ENCODE measurements at regions not wholly inside any gene's neighbourhood (a gene's known extent, or its start where the extent isn't known, plus 50 kb on each side); places are given as distances from the start of the nearest gene placed in this dataset.

DNA sequence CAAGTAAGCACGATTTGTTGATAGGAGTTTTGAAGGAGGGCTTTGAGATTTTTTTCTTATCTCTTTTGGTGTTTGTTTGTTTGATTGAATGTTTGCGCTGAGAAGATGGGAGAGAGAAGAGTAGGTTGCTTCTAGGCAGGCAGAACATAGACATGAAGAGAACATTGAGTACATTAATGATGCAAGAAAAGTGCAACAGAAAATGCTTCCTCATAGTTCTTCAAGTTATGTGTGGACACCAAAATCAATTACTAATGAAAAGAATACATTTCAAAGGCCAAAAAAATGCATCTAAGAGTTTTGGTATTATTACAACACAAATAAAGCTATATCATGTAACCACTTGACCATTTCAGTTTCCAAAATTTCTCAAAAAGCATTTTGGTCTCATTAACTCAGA, 191.0 kb upstream of the PPARGC1A start:
- Histone ChIP-seq H3K4me3 (no peak overlapping the region), H3K9me3 (no peaks in the 10 kb centered on the region), H3K27ac (no peak overlapping the region), H3K4me2 (no peak overlapping the region), H3K4me1 (no peaks in the 10 kb centered on the region)
- 33% methylated on average over 2 of the region's 2 CpGs for WGBS (ENCODE audit: missing lambda C conversion rate)
- TF ChIP-seq KDM5A (IDR thresholded peaks at IDR 0.05) (no peak), JUN (IDR thresholded peaks at IDR 0.05) (no peak), ZSCAN20 (CRISPR knock-in tag; IDR thresholded peaks at IDR 0.05) (no peak), HDAC2 (IDR thresholded peaks at IDR 0.05) (no peak), NFE2L2 (conservative IDR thresholded peaks at IDR 0.05; ENCODE audit: low read length) (no peak), ZFP36 (IDR thresholded peaks at IDR 0.05; ENCODE audit: borderline replicate concordance, partially characterized antibody) (no peak), BCL3 (IDR thresholded peaks at IDR 0.05) (no peak), TFCP2L1 (CRISPR knock-in tag; IDR thresholded peaks at IDR 0.05) (no peak), RARB (CRISPR knock-in tag; IDR thresholded peaks at IDR 0.05) (no peak), SMC3 (IDR thresholded peaks at IDR 0.05) (no peak)
- TF ChIP-seq, protein P1, sequence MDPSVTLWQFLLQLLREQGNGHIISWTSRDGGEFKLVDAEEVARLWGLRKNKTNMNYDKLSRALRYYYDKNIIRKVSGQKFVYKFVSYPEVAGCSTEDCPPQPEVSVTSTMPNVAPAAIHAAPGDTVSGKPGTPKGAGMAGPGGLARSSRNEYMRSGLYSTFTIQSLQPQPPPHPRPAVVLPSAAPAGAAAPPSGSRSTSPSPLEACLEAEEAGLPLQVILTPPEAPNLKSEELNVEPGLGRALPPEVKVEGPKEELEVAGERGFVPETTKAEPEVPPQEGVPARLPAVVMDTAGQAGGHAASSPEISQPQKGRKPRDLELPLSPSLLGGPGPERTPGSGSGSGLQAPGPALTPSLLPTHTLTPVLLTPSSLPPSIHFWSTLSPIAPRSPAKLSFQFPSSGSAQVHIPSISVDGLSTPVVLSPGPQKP (IDR thresholded peaks at IDR 0.05; ENCODE audit: low read depth, low read length): no peak
- DNase-seq (ENCODE audit: low read depth in 1 of 2, low spot score in 1 of 2): no peak
- POLR2A ChIA-PET: no interaction called here
- CTCF ChIA-PET: interaction anchor here (0.6 kb wide), 1 partner anchor 232 kb away, joined by 3 read pairs; no protein-coding TSS in a partner anchor
- FAIRE-seq: no peak
- no peak for ATAC-seq

DNA sequence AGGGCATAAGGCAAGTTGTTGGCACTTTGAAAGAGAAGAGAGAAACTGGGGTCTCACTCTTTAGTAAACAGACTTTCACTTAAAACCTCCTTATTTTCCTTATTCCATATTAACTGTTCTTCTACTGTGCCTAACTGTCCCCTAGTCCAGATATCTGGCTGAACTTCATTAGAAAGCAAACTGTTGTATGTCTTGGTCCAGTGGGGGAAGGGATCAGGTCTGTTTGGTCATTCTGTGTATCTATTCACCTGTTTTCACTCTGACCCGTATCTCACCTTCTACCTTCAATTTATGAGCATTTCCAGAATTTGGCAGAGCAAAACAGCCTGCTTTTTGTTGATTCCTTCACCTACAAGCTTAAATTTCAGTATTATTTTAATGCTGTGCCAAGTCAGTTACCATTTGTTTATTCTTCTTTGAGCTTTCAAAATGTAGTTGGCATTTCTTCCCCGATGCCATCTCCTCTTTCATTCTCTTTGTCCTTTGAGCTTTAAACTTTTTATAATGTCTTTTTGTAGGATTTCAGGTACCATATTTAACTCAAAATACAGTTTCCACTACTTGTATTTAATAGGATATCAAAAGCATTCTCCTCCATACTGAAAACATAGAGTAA, 188.6 kb upstream of the PPARGC1A start:
- no peaks in the 10 kb centered on the region for H3K4me1 ChIP-seq
- POLR2A ChIA-PET: no interaction called here
- no peak for TF ChIP-seq SMC3 (IDR thresholded peaks at IDR 0.05)
- no peak for TF ChIP-seq EHMT2 (IDR thresholded peaks at IDR 0.05; ENCODE audit: low read depth)
- TF ChIP-seq MYC (IDR thresholded peaks at IDR 0.05; ENCODE audit: borderline replicate concordance, low read length): no peak
- no peak for TF ChIP-seq GATA3 (IDR thresholded peaks at IDR 0.05; ENCODE audit: borderline replicate concordance)
- TF ChIP-seq, protein P1 (IDR thresholded peaks at IDR 0.05; ENCODE audit: low read depth, low read length): no peak
- no peak for TF ChIP-seq KDM5A (IDR thresholded peaks at IDR 0.05)
- TF ChIP-seq FOSB (CRISPR knock-in tag; IDR thresholded peaks at IDR 0.05): no peak
- TF ChIP-seq ZSCAN20 (CRISPR knock-in tag; IDR thresholded peaks at IDR 0.05): no peak
- TF ChIP-seq CHD2 (IDR thresholded peaks at IDR 0.05; ENCODE audit: low read length, partially characterized antibody): no peak
- no peak overlapping the region for H3K27ac ChIP-seq
- 18% methylated on average over 2 of the region's 2 CpGs for WGBS (ENCODE audit: missing lambda C conversion rate)
- no peak overlapping the region for H3K4me2 ChIP-seq
- H3K9me3 ChIP-seq: no peaks in the 10 kb centered on the region
- DNase-seq (ENCODE audit: low read depth in 1 of 2, low spot score in 1 of 2): no peak
- no peak for FAIRE-seq
- CTCF ChIA-PET: no interaction called here
- no peak for ATAC-seq
- no peak overlapping the region for H3K4me3 ChIP-seq

- no peak overlapping the region for H3K27ac ChIP-seq
- ChIA-PET CTCF (interaction anchor here (0.7 kb wide), 1 partner anchor 73 kb away, joined by 4 read pairs; no protein-coding TSS in a partner anchor), POLR2A (no interaction called here)
- H3K4me1 ChIP-seq: no peaks in the 10 kb centered on the region
- FAIRE-seq (no peak), ATAC-seq (no peak), DNase-seq (ENCODE audit: low read depth in 1 of 2, low spot score in 1 of 2) (no peak)
- no peaks in the 10 kb centered on the region for H3K9me3 ChIP-seq
- WGBS (ENCODE audit: missing lambda C conversion rate): 0% methylated on average over 1 of the region's 1 CpG
- H3K4me2 ChIP-seq: no peak overlapping the region
- no peak overlapping the region for H3K4me3 ChIP-seq
- TF ChIP-seq HOXA7 (CRISPR knock-in tag; IDR thresholded peaks at IDR 0.05) (no peak), EHF (CRISPR knock-in tag; IDR thresholded peaks at IDR 0.05) (no peak), NPAS2 (CRISPR knock-in tag; IDR thresholded peaks at IDR 0.05; ENCODE audit: borderline replicate concordance) (no peak), CBX2 (IDR thresholded peaks at IDR 0.05; ENCODE audit: borderline replicate concordance, low read depth) (no peak), HOXB5 (CRISPR knock-in tag; IDR thresholded peaks at IDR 0.05) (no peak), MYC (IDR thresholded peaks at IDR 0.05; ENCODE audit: borderline replicate concordance, low read length) (no peak), KDM1A (IDR thresholded peaks at IDR 0.05; ENCODE audit: low read depth) (no peak), CHD4 (IDR thresholded peaks at IDR 0.05; ENCODE audit: borderline replicate concordance) (no peak), EHMT2 (IDR thresholded peaks at IDR 0.05; ENCODE audit: low read depth) (no peak), BHLHE40 (IDR thresholded peaks at IDR 0.05; ENCODE audit: low read depth, low read length) (no peak), CBX8 (IDR thresholded peaks at IDR 0.05) (no peak), SREBF2 (IDR thresholded peaks at IDR 0.05) (no peak), PHF8 (IDR thresholded peaks at IDR 0.05; ENCODE audit: borderline replicate concordance, low read depth) (no peak), JUN (IDR thresholded peaks at IDR 0.05) (no peak), FOSB (CRISPR knock-in tag; IDR thresholded peaks at IDR 0.05) (no peak)
- TF ChIP-seq, protein P2, sequence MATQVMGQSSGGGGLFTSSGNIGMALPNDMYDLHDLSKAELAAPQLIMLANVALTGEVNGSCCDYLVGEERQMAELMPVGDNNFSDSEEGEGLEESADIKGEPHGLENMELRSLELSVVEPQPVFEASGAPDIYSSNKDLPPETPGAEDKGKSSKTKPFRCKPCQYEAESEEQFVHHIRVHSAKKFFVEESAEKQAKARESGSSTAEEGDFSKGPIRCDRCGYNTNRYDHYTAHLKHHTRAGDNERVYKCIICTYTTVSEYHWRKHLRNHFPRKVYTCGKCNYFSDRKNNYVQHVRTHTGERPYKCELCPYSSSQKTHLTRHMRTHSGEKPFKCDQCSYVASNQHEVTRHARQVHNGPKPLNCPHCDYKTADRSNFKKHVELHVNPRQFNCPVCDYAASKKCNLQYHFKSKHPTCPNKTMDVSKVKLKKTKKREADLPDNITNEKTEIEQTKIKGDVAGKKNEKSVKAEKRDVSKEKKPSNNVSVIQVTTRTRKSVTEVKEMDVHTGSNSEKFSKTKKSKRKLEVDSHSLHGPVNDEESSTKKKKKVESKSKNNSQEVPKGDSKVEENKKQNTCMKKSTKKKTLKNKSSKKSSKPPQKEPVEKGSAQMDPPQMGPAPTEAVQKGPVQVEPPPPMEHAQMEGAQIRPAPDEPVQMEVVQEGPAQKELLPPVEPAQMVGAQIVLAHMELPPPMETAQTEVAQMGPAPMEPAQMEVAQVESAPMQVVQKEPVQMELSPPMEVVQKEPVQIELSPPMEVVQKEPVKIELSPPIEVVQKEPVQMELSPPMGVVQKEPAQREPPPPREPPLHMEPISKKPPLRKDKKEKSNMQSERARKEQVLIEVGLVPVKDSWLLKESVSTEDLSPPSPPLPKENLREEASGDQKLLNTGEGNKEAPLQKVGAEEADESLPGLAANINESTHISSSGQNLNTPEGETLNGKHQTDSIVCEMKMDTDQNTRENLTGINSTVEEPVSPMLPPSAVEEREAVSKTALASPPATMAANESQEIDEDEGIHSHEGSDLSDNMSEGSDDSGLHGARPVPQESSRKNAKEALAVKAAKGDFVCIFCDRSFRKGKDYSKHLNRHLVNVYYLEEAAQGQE (IDR thresholded peaks at IDR 0.05): no peak
Measured at GRCh38 chr4:24076811-24077210, 187.0 kb upstream of the PPARGC1A start.

Data from A549 (cell line).